ENCODE measurements at regions not wholly inside any gene's neighbourhood (a gene's known extent, or its start where the extent isn't known, plus 50 kb on each side); places are given as distances from the start of the nearest gene placed in this dataset.

- Histone ChIP-seq H3K4me3 (replicated peaks in 1 of 3; ENCODE audit: insufficient read depth in 1 of 3, low read depth in 2 of 3, low read length in 3 of 3) (no peak overlapping the region), H3K27ac (ENCODE audit: extremely low read length, insufficient read depth, low read length) (no peak overlapping the region), H2AFZ (ENCODE audit: low read length) (no peak overlapping the region), H4K20me1 (ENCODE audit: insufficient read depth, low read length) (no peaks in the 10 kb centered on the region), H3K9me3 (ENCODE audit: low read length) (no peaks in the 10 kb centered on the region), H3K9ac (ENCODE audit: insufficient read depth, low read depth, low read length) (no peak overlapping the region), H3K36me3 (replicated peaks in 1 of 2; ENCODE audit: control insufficient read depth in 1 of 2, insufficient read depth in 2 of 2, low read length in 2 of 2) (no peaks in the 10 kb centered on the region), H3K4me2 (ENCODE audit: low read depth, low read length) (no peak overlapping the region), H3K4me1 (ENCODE audit: insufficient read depth, low read length) (no peaks in the 10 kb centered on the region), H3K79me2 (ENCODE audit: insufficient read depth, low read length) (no peaks in the 10 kb centered on the region), H3K27me3 (ENCODE audit: control insufficient read depth in 1 of 2, insufficient read depth in 2 of 2, low read length in 2 of 2) (peaks cover 0 to 39% of the 10 kb centered on the region in 2 experiments; a peak in 4 of 5 replicates)
- no peak for DNase-seq (ENCODE audit: low spot score)
- intact Hi-C loops (cut with micrococcal nuclease; ENCODE audit: unreplicated experiment) = no loop called here
- 28% methylated on average over 7 of the region's 7 CpGs for WGBS (ENCODE audit: low lambda C conversion rate)
- no TSS peak for BruUV-seq (replicated peaks)
- ChIA-PET POLR2A (no interaction called here), CTCF (ENCODE audit: low intra/inter-chr PET ratio, low total read pairs) (no interaction called here)
- peak; percentile 75 for TF ChIP-seq MNT (IDR thresholded peaks at IDR 0.05)
- TF ChIP-seq ARNT (IDR thresholded peaks at IDR 0.05) = 0 out of 2 replicates have a peak, but pooled peaks have one; percentile 9
- peak; percentile 64 for TF ChIP-seq FOXA1 (IDR thresholded peaks at IDR 0.05)
- no peak for TF ChIP-seq FOXA1 (CRISPR knock-in tag; IDR thresholded peaks at IDR 0.05)
- peak; percentile 56; the same call in 1 of the 2 replicates for TF ChIP-seq SP1 (IDR thresholded peaks at IDR 0.05)
- TF ChIP-seq SP1 (CRISPR knock-in tag; IDR thresholded peaks at IDR 0.05) = no peak
- TF ChIP-seq ZNF207 (IDR thresholded peaks at IDR 0.05; ENCODE audit: borderline replicate concordance) = 0 out of 2 replicates have a peak, but pooled peaks have one; percentile 30
- TF ChIP-seq ZNF101 (CRISPR knock-in tag; IDR thresholded peaks at IDR 0.05; ENCODE audit: borderline replicate concordance, low read depth) = no peak
- peak; percentile 27; the same call in 1 of the 2 replicates for TF ChIP-seq ATF7 (IDR thresholded peaks at IDR 0.05)
- no peak for TF ChIP-seq ATF7 (CRISPR knock-in tag; IDR thresholded peaks at IDR 0.05)
- peak; percentile 65; the same call in 1 of the 2 replicates for TF ChIP-seq IKZF1 (IDR thresholded peaks at IDR 0.05)
- 0 out of 2 replicates have a peak, but pooled peaks have one; percentile 44 for TF ChIP-seq SOX6 (IDR thresholded peaks at IDR 0.05)
- no peak for TF ChIP-seq SOX6 (CRISPR knock-in tag; IDR thresholded peaks at IDR 0.05)
- TF ChIP-seq ZNF282 (IDR thresholded peaks at IDR 0.05; ENCODE audit: partially characterized antibody) = peak; percentile 71
- no peak for TF ChIP-seq MTF2 (CRISPR knock-in tag; IDR thresholded peaks at IDR 0.05; ENCODE audit: borderline replicate concordance)
- TF ChIP-seq NBN (conservative IDR thresholded peaks at IDR 0.05) = 0 out of 2 replicates have a peak, but pooled peaks have one; percentile 79
- TF ChIP-seq CREB1 (IDR thresholded peaks at IDR 0.05) = no peak
- TF ChIP-seq CREB1 (CRISPR knock-in tag; IDR thresholded peaks at IDR 0.05) = no peak
- no peak for TF ChIP-seq STAT6 (CRISPR knock-in tag; IDR thresholded peaks at IDR 0.05; ENCODE audit: borderline replicate concordance)
- peak; percentile 76 for FAIRE-seq
- in situ Hi-C loops (cut with HindIII; ENCODE audit: extremely low pct_ligation_motif_present, low pct_unique_long_range_greater_than_20kb) = no loop called here
- ATAC-seq = no peak
Measured at GRCh38 chr2:128792476-128793054, 473.9 kb upstream of the HS6ST1 start.
